ENCODE measurements at regions not wholly inside any gene's neighbourhood (a gene's known extent, or its start where the extent isn't known, plus 50 kb on each side); places are given as distances from the start of the nearest gene placed in this dataset.

DNA sequence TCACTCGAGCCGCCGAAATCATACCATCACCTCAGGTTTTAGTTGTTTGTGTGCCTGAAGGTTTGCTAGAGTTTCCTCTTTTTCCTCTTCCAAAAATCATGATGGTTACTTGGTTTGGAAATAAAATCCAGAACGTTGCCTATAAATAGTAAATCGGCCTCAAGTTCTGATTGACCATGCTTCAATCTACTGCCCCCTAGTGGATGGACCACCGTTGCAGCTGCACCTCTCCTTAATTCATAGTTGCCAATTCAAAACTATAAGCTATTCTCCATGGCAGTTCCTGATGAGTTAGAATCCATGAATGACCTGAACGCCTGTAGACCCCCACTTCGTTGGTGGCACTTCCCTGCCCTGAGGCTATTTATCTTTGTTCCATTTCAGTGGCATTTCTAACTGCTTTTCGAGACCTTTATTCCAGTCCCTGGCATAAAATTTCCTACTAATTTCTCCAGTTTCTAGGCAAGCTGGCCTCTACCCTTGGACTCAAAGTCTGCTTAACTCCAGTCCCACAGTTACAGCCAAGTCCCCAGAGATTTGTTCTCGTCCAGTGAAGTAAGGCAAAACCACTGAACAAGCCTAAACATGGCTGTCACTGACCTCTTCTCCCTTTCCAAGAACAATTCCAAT, 422.6 kb downstream of the EFNA5 start:
- no peak overlapping the region for H3K9ac ChIP-seq (ENCODE audit: low read depth in 1 of 2, low read length in 2 of 2)
- H3K27ac ChIP-seq (ENCODE audit: low read depth in 1 of 2, low read length in 2 of 2): no peak overlapping the region
- WGBS: 51% methylated on average over 10 of the region's 10 CpGs
- no peaks in the 10 kb centered on the region for H3K36me3 ChIP-seq (ENCODE audit: control insufficient read depth in 4 of 4, insufficient read depth in 3 of 4, low read depth in 1 of 4, low read length in 3 of 4)
- TF ChIP-seq, protein P1, sequence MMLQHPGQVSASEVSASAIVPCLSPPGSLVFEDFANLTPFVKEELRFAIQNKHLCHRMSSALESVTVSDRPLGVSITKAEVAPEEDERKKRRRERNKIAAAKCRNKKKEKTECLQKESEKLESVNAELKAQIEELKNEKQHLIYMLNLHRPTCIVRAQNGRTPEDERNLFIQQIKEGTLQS (IDR thresholded peaks at IDR 0.05): no peak
- TF ChIP-seq HNF4G (IDR thresholded peaks at IDR 0.05) (no peak), SP1 (IDR thresholded peaks at IDR 0.05) (no peak), RAD21 (IDR thresholded peaks at IDR 0.05) (peak; percentile 66 to 77), HNF4A (conservative IDR thresholded peaks at IDR 0.05) (no peak), EGR1 (IDR thresholded peaks at IDR 0.05; ENCODE audit: low read depth in 2 of 2) (no peak), JUND (IDR thresholded peaks at IDR 0.05) (no peak)
- TF ChIP-seq, protein P2, sequence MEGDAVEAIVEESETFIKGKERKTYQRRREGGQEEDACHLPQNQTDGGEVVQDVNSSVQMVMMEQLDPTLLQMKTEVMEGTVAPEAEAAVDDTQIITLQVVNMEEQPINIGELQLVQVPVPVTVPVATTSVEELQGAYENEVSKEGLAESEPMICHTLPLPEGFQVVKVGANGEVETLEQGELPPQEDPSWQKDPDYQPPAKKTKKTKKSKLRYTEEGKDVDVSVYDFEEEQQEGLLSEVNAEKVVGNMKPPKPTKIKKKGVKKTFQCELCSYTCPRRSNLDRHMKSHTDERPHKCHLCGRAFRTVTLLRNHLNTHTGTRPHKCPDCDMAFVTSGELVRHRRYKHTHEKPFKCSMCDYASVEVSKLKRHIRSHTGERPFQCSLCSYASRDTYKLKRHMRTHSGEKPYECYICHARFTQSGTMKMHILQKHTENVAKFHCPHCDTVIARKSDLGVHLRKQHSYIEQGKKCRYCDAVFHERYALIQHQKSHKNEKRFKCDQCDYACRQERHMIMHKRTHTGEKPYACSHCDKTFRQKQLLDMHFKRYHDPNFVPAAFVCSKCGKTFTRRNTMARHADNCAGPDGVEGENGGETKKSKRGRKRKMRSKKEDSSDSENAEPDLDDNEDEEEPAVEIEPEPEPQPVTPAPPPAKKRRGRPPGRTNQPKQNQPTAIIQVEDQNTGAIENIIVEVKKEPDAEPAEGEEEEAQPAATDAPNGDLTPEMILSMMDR (IDR thresholded peaks at IDR 0.05; ENCODE audit: low read depth, low read length, missing input control): peak; percentile 60
- TF ChIP-seq, protein P3, sequence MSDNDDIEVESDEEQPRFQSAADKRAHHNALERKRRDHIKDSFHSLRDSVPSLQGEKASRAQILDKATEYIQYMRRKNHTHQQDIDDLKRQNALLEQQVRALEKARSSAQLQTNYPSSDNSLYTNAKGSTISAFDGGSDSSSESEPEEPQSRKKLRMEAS (IDR thresholded peaks at IDR 0.05): no peak
- no peaks in the 10 kb centered on the region for H3K4me1 ChIP-seq (ENCODE audit: control insufficient read depth in 4 of 4, insufficient read depth in 4 of 4, low read length in 3 of 4)
- DNase-seq (ENCODE audit: low spot score): peak; percentile 54
- no peaks in the 10 kb centered on the region for H3K9me3 ChIP-seq (ENCODE audit: control insufficient read depth in 4 of 4, low read length in 3 of 4)
- H3K27me3 ChIP-seq (ENCODE audit: control insufficient read depth in 4 of 4, insufficient read depth in 4 of 4, low read length in 3 of 4): no peaks in the 10 kb centered on the region
- no peak overlapping the region for H3K4me3 ChIP-seq (ENCODE audit: low read depth in 1 of 3, low read length in 3 of 3)

DNA sequence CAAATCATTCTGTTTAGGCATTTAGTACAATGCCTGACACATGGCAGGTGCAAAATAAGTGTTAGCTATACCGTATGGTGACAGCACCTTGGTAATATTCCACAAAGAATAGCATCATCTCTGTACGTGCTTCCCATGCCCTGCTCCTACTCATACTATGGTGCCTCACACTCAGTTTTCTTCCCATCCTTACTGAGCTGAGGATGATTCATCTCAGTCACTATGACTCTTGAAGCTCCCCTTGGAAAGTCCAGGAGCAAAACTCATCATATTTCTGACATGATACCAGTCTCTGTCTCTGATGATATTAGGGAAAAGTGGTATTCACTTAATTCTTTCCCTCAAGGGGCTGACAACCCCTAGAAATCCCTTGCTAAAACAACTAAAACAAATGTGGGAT, 423.3 kb downstream of the EFNA5 start:
- no peaks in the 10 kb centered on the region for H3K4me1 ChIP-seq (ENCODE audit: control insufficient read depth in 4 of 4, insufficient read depth in 4 of 4, low read length in 3 of 4)
- H3K4me3 ChIP-seq (ENCODE audit: low read depth in 1 of 3, low read length in 3 of 3): no peak overlapping the region
- WGBS: 89% methylated on average over 2 of the region's 2 CpGs
- no peak for DNase-seq (ENCODE audit: low spot score)
- H3K27me3 ChIP-seq (ENCODE audit: control insufficient read depth in 4 of 4, insufficient read depth in 4 of 4, low read length in 3 of 4): no peaks in the 10 kb centered on the region
- no peak overlapping the region for H3K27ac ChIP-seq (ENCODE audit: low read depth in 1 of 2, low read length in 2 of 2)
- no peaks in the 10 kb centered on the region for H3K9me3 ChIP-seq (ENCODE audit: control insufficient read depth in 4 of 4, low read length in 3 of 4)
- TF ChIP-seq, protein P4, sequence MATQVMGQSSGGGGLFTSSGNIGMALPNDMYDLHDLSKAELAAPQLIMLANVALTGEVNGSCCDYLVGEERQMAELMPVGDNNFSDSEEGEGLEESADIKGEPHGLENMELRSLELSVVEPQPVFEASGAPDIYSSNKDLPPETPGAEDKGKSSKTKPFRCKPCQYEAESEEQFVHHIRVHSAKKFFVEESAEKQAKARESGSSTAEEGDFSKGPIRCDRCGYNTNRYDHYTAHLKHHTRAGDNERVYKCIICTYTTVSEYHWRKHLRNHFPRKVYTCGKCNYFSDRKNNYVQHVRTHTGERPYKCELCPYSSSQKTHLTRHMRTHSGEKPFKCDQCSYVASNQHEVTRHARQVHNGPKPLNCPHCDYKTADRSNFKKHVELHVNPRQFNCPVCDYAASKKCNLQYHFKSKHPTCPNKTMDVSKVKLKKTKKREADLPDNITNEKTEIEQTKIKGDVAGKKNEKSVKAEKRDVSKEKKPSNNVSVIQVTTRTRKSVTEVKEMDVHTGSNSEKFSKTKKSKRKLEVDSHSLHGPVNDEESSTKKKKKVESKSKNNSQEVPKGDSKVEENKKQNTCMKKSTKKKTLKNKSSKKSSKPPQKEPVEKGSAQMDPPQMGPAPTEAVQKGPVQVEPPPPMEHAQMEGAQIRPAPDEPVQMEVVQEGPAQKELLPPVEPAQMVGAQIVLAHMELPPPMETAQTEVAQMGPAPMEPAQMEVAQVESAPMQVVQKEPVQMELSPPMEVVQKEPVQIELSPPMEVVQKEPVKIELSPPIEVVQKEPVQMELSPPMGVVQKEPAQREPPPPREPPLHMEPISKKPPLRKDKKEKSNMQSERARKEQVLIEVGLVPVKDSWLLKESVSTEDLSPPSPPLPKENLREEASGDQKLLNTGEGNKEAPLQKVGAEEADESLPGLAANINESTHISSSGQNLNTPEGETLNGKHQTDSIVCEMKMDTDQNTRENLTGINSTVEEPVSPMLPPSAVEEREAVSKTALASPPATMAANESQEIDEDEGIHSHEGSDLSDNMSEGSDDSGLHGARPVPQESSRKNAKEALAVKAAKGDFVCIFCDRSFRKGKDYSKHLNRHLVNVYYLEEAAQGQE (IDR thresholded peaks at IDR 0.05): no peak
- TF ChIP-seq RXRA (IDR thresholded peaks at IDR 0.05): no peak
- TF ChIP-seq HNF4G (IDR thresholded peaks at IDR 0.05): no peak
- no peak for TF ChIP-seq FOXA2 (IDR thresholded peaks at IDR 0.05)
- no peak for TF ChIP-seq FOXA1 (IDR thresholded peaks at IDR 0.05)
- no peak for TF ChIP-seq EGR1 (IDR thresholded peaks at IDR 0.05; ENCODE audit: low read depth in 2 of 2)
- TF ChIP-seq GABPA (IDR thresholded peaks at IDR 0.05 in 1 of 2, conservative IDR thresholded peaks at IDR 0.05 in 1 of 2): no peak
- TF ChIP-seq SP1 (IDR thresholded peaks at IDR 0.05): no peak
- TF ChIP-seq JUND (IDR thresholded peaks at IDR 0.05): no peak
- TF ChIP-seq NR2F2 (IDR thresholded peaks at IDR 0.05): no peak
- TF ChIP-seq RAD21 (IDR thresholded peaks at IDR 0.05): no peak
- TF ChIP-seq, protein P5, sequence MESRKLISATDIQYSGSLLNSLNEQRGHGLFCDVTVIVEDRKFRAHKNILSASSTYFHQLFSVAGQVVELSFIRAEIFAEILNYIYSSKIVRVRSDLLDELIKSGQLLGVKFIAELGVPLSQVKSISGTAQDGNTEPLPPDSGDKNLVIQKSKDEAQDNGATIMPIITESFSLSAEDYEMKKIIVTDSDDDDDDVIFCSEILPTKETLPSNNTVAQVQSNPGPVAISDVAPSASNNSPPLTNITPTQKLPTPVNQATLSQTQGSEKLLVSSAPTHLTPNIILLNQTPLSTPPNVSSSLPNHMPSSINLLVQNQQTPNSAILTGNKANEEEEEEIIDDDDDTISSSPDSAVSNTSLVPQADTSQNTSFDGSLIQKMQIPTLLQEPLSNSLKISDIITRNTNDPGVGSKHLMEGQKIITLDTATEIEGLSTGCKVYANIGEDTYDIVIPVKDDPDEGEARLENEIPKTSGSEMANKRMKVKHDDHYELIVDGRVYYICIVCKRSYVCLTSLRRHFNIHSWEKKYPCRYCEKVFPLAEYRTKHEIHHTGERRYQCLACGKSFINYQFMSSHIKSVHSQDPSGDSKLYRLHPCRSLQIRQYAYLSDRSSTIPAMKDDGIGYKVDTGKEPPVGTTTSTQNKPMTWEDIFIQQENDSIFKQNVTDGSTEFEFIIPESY (IDR thresholded peaks at IDR 0.05): no peak
- TF ChIP-seq TAF1 (conservative IDR thresholded peaks at IDR 0.05): no peak
- TF ChIP-seq, protein P1 (IDR thresholded peaks at IDR 0.05): no peak
- no peaks in the 10 kb centered on the region for H3K36me3 ChIP-seq (ENCODE audit: control insufficient read depth in 4 of 4, insufficient read depth in 3 of 4, low read depth in 1 of 4, low read length in 3 of 4)
- H3K9ac ChIP-seq (ENCODE audit: low read depth in 1 of 2, low read length in 2 of 2): no peak overlapping the region

Measured in liver (tissue), 8 donors.